Smooth muscle cell (in vitro differentiated cells): ENCODE measurements at regions not wholly inside any gene's neighbourhood (a gene's known extent, or its start where the extent isn't known, plus 50 kb on each side); places are given as distances from the start of the nearest gene placed in this dataset.

ENCODE experiments used
- DNase-seq: peaks from one replicate; lab custom pipeline; 2025; ENCODE audit not compliant: unreplicated experiment; lab: John Stamatoyannopoulos, UW
- H2AFZ ChIP-seq: fragments of 200-600 bp; sonication (generic); 2 replicates; pipeline ENCODE4 v1.6.0; 2016; ENCODE audit warnings: antibody characterized with exemption, low read depth, mild to moderate bottlenecking
- H3F3A ChIP-seq: fragments of 200-600 bp; sonication (generic); 2 replicates; pipeline ENCODE4 v1.6.0; 2017; ENCODE audit warnings: antibody characterized with exemption, low read depth
- H3K27ac ChIP-seq: fragments of 200-600 bp; sonication (generic); 2 replicates; pipeline ENCODE4 v1.5.1; 2016; ENCODE audit warnings: low read depth, mild to moderate bottlenecking
- H3K27me3 ChIP-seq: fragments of 200-600 bp; sonication (generic); 2 replicates; pipeline ENCODE4 v1.6.1; 2016; ENCODE audit warnings: low read depth, mild to moderate bottlenecking
- H3K36me3 ChIP-seq: fragments of 200-600 bp; sonication (generic); 2 replicates; pipeline ENCODE4 v1.5.1; 2016; ENCODE audit warnings: low read depth
- H3K4me1 ChIP-seq: fragments of 200-600 bp; sonication (generic); 2 replicates; pipeline ENCODE4 v1.5.1; 2016; ENCODE audit warnings: low read depth
- H3K4me2 ChIP-seq: fragments of 200-600 bp; sonication (generic); 2 replicates; pipeline ENCODE4 v1.6.0; 2016; ENCODE audit warnings: mild to moderate bottlenecking
- H3K4me3 ChIP-seq: fragments of 200-600 bp; sonication (generic); 2 replicates; pipeline ENCODE4 v1.5.1; 2016; ENCODE audit warnings: mild to moderate bottlenecking
- H3K79me2 ChIP-seq: fragments of 200-600 bp; sonication (generic); 2 replicates; pipeline ENCODE4 v1.6.0; 2016; ENCODE audit warnings: low read depth, mild to moderate bottlenecking
- H3K9ac ChIP-seq: fragments of 200-600 bp; sonication (generic); 2 replicates; pipeline ENCODE4 v1.6.0; 2016; ENCODE audit warnings: low read depth
- H3K9me3 ChIP-seq: fragments of 200-600 bp; sonication (generic); replicated peaks from 2 replicates; pipeline ENCODE4 v1.5.1; 2016; ENCODE audit warnings: low read depth
- H4K20me1 ChIP-seq: fragments of 200-600 bp; sonication (generic); 2 replicates; pipeline ENCODE4 v1.6.0; 2016; ENCODE audit warnings: low read depth
- whole genome bisulfite sequencing: methylation state at CpG from one replicate; pipeline ENCODE4 v1.1.7; 2016; ENCODE audit warnings: low lambda C conversion rate; 5-methylcytosine and 5-hydroxymethylcytosine counted together
- TF ChIP-seq, protein P1 (sequence below): fragments of 200-600 bp; sonication (generic); IDR thresholded peaks from 2 replicates; pipeline ENCODE4 v1.5.1; 2017; ENCODE audit warnings: borderline replicate concordance, mild to moderate bottlenecking, antibody characterized with exemption; ENCODE audit not compliant: insufficient read depth, poor library complexity, severe bottlenecking

DNA sequence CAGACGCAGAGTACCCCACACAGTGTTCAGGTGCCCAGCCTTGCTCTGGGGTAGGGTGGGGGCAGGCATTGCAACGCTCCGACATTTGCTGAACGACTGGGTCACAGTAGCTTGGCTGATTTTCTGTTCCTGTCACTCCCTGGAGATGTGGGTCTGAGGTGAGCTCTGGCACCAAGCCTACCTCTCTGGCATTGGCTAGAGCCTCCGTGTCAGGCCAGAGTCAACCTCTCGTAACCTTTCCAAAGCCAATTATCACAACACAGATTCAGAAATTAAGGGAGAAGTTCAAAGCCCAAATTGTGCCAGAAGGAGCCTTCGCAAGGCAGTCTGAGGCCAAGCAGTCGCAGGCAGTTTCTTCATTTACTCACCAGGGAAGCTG lies 117.2 kb downstream of the IRS2 start:
- Histone ChIP-seq H3K36me3 (no peaks in the 10 kb centered on the region), H3K4me3 (no peak overlapping the region)
- TF ChIP-seq, protein P1, sequence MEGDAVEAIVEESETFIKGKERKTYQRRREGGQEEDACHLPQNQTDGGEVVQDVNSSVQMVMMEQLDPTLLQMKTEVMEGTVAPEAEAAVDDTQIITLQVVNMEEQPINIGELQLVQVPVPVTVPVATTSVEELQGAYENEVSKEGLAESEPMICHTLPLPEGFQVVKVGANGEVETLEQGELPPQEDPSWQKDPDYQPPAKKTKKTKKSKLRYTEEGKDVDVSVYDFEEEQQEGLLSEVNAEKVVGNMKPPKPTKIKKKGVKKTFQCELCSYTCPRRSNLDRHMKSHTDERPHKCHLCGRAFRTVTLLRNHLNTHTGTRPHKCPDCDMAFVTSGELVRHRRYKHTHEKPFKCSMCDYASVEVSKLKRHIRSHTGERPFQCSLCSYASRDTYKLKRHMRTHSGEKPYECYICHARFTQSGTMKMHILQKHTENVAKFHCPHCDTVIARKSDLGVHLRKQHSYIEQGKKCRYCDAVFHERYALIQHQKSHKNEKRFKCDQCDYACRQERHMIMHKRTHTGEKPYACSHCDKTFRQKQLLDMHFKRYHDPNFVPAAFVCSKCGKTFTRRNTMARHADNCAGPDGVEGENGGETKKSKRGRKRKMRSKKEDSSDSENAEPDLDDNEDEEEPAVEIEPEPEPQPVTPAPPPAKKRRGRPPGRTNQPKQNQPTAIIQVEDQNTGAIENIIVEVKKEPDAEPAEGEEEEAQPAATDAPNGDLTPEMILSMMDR = no peak

GRCh38 chr13:109668433-109669233 lies 117.8 kb downstream of the IRS2 start:
- Histone ChIP-seq H3K4me1 (peaks cover 35% of the 10 kb centered on the region), H3K4me3 (no peak overlapping the region), H4K20me1 (no peaks in the 10 kb centered on the region), H3K9ac (no peak overlapping the region), H2AFZ (no peak overlapping the region), H3K36me3 (no peaks in the 10 kb centered on the region), H3K27ac (no peak overlapping the region), H3K4me2 (no peak overlapping the region), H3K27me3 (no peaks in the 10 kb centered on the region), H3K79me2 (no peaks in the 10 kb centered on the region), H3F3A (no peaks in the 10 kb centered on the region), H3K9me3 (no peaks in the 10 kb centered on the region)
- TF ChIP-seq, protein P1 = no peak
- no peak for DNase-seq
- WGBS = 89% methylated on average over 7 of the region's 7 CpGs

More for the DNA sequence above, 117.2 kb downstream of the IRS2 start:
- Histone ChIP-seq H3K9ac (no peak overlapping the region), H3K27me3 (no peaks in the 10 kb centered on the region), H3K4me1 (peaks cover 35% of the 10 kb centered on the region), H2AFZ (no peak overlapping the region), H3K9me3 (no peaks in the 10 kb centered on the region), H3F3A (no peaks in the 10 kb centered on the region), H3K79me2 (no peaks in the 10 kb centered on the region), H3K4me2 (no peak overlapping the region), H4K20me1 (no peaks in the 10 kb centered on the region), H3K27ac (no peak overlapping the region)
- no peak for DNase-seq
- WGBS = 87% methylated on average over 8 of the region's 8 CpGs

- H3K27ac ChIP-seq = no peak overlapping the region
- 83% methylated on average over 9 of the region's 9 CpGs for WGBS
- no peak overlapping the region for H2AFZ ChIP-seq
- no peaks in the 10 kb centered on the region for H4K20me1 ChIP-seq
- no peaks in the 10 kb centered on the region for H3K27me3 ChIP-seq
- H3K4me1 ChIP-seq = peaks cover 29% of the 10 kb centered on the region
- DNase-seq = no peak
- no peaks in the 10 kb centered on the region for H3K79me2 ChIP-seq
- H3K36me3 ChIP-seq = no peaks in the 10 kb centered on the region
- no peaks in the 10 kb centered on the region for H3K9me3 ChIP-seq
- no peak overlapping the region for H3K4me2 ChIP-seq
- H3F3A ChIP-seq = no peaks in the 10 kb centered on the region
- TF ChIP-seq, protein P1 = no peak
- H3K4me3 ChIP-seq = no peak overlapping the region
- no peak overlapping the region for H3K9ac ChIP-seq
Observed at GRCh38 chr13:109667807-109668291, 118.5 kb downstream of the IRS2 start.

- no peak for DNase-seq
- Histone ChIP-seq H3K9me3 (no peaks in the 10 kb centered on the region), H3K4me1 (peaks cover 23% of the 10 kb centered on the region), H3K27ac (no peak overlapping the region), H3K36me3 (no peaks in the 10 kb centered on the region), H4K20me1 (no peaks in the 10 kb centered on the region), H3K79me2 (no peaks in the 10 kb centered on the region), H3K4me2 (no peak overlapping the region), H2AFZ (no peak overlapping the region), H3K9ac (no peak overlapping the region), H3K27me3 (no peaks in the 10 kb centered on the region), H3K4me3 (no peak overlapping the region), H3F3A (no peaks in the 10 kb centered on the region)
- WGBS = 69% methylated on average over 13 of the region's 13 CpGs
- TF ChIP-seq, protein P1 = no peak
Observed at GRCh38 chr13:109667056-109667455, 119.3 kb downstream of the IRS2 start.
